ENCODE measurements at regions not wholly inside any gene's neighbourhood (a gene's known extent, or its start where the extent isn't known, plus 50 kb on each side); places are given as distances from the start of the nearest gene placed in this dataset.

DNA sequence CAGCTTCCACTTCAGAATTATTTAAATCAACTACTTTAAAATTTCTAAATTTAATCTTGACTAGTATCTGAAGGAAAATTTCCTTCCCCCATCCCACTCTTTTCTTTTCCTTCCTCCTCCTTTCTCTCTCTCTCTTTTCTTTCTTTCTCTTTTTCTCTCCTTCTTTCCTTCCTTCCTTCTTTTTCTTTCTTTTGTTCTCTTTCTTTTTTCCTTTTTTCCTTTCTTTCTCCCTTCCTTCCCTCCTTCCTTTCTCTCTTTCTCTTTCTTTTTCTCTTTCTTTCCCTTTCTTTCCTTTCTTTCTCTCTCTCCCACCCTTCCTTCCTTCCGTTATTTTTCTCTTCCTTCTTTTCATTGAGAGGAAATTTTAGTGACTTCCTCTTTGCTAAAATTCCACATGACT, 132.0 kb upstream of the CDH19 start:
- WGBS, 2 donors (ENCODE audit: extremely low coverage in 2 of 2, insufficient read length in 2 of 2, insufficient replicate concordance in 1 of 2) = 100% methylated on average over 1 of the region's 1 CpG; no CpG with 5 or more reads in 1 of the 2 donors
- Histone ChIP-seq H2BK120ac (ENCODE audit: low read depth, low read length) (no peak overlapping the region), H4K8ac (ENCODE audit: low read depth, low read length) (no peak overlapping the region), H3K79me1 (ENCODE audit: low read depth, low read length) (no peaks in the 10 kb centered on the region), H3K9ac (ENCODE audit: low read depth, low read length, poor library complexity) (no peak overlapping the region), H4K91ac (ENCODE audit: low read depth, low read length, poor library complexity) (no peak overlapping the region), H3K27me3 (ENCODE audit: control insufficient read depth in 3 of 3, insufficient read depth in 3 of 3, low read depth in 1 of 3, low read length in 3 of 3) (no peaks in the 10 kb centered on the region), H3K9me3 (replicated peaks in 1 of 2; ENCODE audit: control insufficient read depth in 2 of 2, insufficient read depth in 1 of 2, low read depth in 1 of 2, low read length in 2 of 2) (peaks cover 0 to 5% of the 10 kb centered on the region in 2 donors), H3K23ac (ENCODE audit: low read depth, low read length, poor library complexity) (no peak overlapping the region), H3K36me3 (replicated peaks in 1 of 2; ENCODE audit: control insufficient read depth in 2 of 2, insufficient read depth in 2 of 2, low read length in 2 of 2) (no peaks in the 10 kb centered on the region), H3K27ac (replicated peaks; ENCODE audit: low read length) (no peak overlapping the region), H3K4me3 (ENCODE audit: low read length in 2 of 2) (no peak overlapping the region), H3K18ac (ENCODE audit: low read length) (no peak overlapping the region), H3K4ac (ENCODE audit: low read length) (no peak overlapping the region), H2BK15ac (ENCODE audit: low read length) (no peak overlapping the region), H2BK5ac (ENCODE audit: low read length) (no peak overlapping the region), H2AFZ (ENCODE audit: low read length) (no peak overlapping the region), H3K14ac (ENCODE audit: low read length) (no peak overlapping the region), H2BK12ac (ENCODE audit: low read length) (no peak overlapping the region), H3K4me2 (ENCODE audit: insufficient read depth, low read length, poor library complexity, severe bottlenecking) (no peak overlapping the region), H3K4me1 (ENCODE audit: control insufficient read depth in 2 of 2, insufficient read depth in 1 of 2, low read depth in 1 of 2, low read length in 2 of 2) (no peaks in the 10 kb centered on the region), H2AK5ac (ENCODE audit: low read depth, low read length) (no peak overlapping the region)
- DNase-seq (ENCODE audit: low spot score) = no peak

- no peak overlapping the region for H3K4ac ChIP-seq (ENCODE audit: low read length)
- H3K27me3 ChIP-seq (ENCODE audit: control insufficient read depth in 3 of 3, insufficient read depth in 3 of 3, low read depth in 1 of 3, low read length in 3 of 3) = no peaks in the 10 kb centered on the region
- no peaks in the 10 kb centered on the region for H3K79me1 ChIP-seq (ENCODE audit: low read depth, low read length)
- no peak overlapping the region for H4K91ac ChIP-seq (ENCODE audit: low read depth, low read length, poor library complexity)
- no peak overlapping the region for H2BK5ac ChIP-seq (ENCODE audit: low read length)
- no peak overlapping the region for H3K18ac ChIP-seq (ENCODE audit: low read length)
- no peaks in the 10 kb centered on the region for H3K36me3 ChIP-seq (replicated peaks in 1 of 2; ENCODE audit: control insufficient read depth in 2 of 2, insufficient read depth in 2 of 2, low read length in 2 of 2)
- H2BK12ac ChIP-seq (ENCODE audit: low read length) = no peak overlapping the region
- H2BK15ac ChIP-seq (ENCODE audit: low read length) = no peak overlapping the region
- H3K14ac ChIP-seq (ENCODE audit: low read length) = no peak overlapping the region
- no peak overlapping the region for H2BK120ac ChIP-seq (ENCODE audit: low read depth, low read length)
- DNase-seq (ENCODE audit: low spot score) = no peak
- H3K4me3 ChIP-seq (ENCODE audit: low read length in 2 of 2) = no peak overlapping the region
- H4K8ac ChIP-seq (ENCODE audit: low read depth, low read length) = no peak overlapping the region
- H3K4me1 ChIP-seq (ENCODE audit: control insufficient read depth in 2 of 2, insufficient read depth in 1 of 2, low read depth in 1 of 2, low read length in 2 of 2) = no peaks in the 10 kb centered on the region
- H2AK5ac ChIP-seq (ENCODE audit: low read depth, low read length) = no peak overlapping the region
- H3K23ac ChIP-seq (ENCODE audit: low read depth, low read length, poor library complexity) = no peak overlapping the region
- H3K9me3 ChIP-seq (replicated peaks in 1 of 2; ENCODE audit: control insufficient read depth in 2 of 2, insufficient read depth in 1 of 2, low read depth in 1 of 2, low read length in 2 of 2) = peaks cover 0 to 5% of the 10 kb centered on the region in 2 donors
- no peak overlapping the region for H3K27ac ChIP-seq (replicated peaks; ENCODE audit: low read length)
- WGBS, 2 donors (ENCODE audit: extremely low coverage in 2 of 2, insufficient read length in 2 of 2, insufficient replicate concordance in 1 of 2) = no CpG with 5 or more reads among the region's 2 CpGs
- no peak overlapping the region for H3K9ac ChIP-seq (ENCODE audit: low read depth, low read length, poor library complexity)
- H2AFZ ChIP-seq (ENCODE audit: low read length) = no peak overlapping the region
- no peak overlapping the region for H3K4me2 ChIP-seq (ENCODE audit: insufficient read depth, low read length, poor library complexity, severe bottlenecking)
These were observed 130.6 kb upstream of the CDH19 start for GRCh38 chr18:66734451-66734850.

DNA sequence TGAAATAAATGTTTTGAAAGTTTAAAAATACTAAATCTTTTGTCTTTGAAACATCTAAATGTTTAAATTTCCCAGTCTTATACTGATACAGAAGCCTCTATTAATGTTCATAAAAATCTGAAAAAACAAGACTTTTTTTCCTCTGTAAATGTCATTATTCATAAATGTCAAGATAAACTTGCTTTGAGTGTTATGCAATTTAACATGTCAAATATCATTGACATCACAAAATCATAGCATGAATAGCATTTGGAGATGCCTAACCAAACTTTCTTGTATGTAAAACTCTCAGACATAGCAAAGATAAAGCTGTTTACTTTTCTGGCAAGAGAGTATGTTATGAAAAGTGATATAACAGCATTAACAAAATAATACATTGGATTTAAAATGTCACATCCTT, 128.0 kb upstream of the CDH19 start:
- Histone ChIP-seq H3K27me3 (ENCODE audit: control insufficient read depth in 3 of 3, insufficient read depth in 3 of 3, low read depth in 1 of 3, low read length in 3 of 3) (no peaks in the 10 kb centered on the region), H3K9ac (ENCODE audit: low read depth, low read length, poor library complexity) (no peak overlapping the region), H2BK12ac (ENCODE audit: low read length) (no peak overlapping the region), H3K4me1 (ENCODE audit: control insufficient read depth in 2 of 2, insufficient read depth in 1 of 2, low read depth in 1 of 2, low read length in 2 of 2) (no peaks in the 10 kb centered on the region), H3K36me3 (replicated peaks in 1 of 2; ENCODE audit: control insufficient read depth in 2 of 2, insufficient read depth in 2 of 2, low read length in 2 of 2) (no peaks in the 10 kb centered on the region), H2BK5ac (ENCODE audit: low read length) (no peak overlapping the region), H2AK5ac (ENCODE audit: low read depth, low read length) (no peak overlapping the region), H3K4ac (ENCODE audit: low read length) (no peak overlapping the region), H3K4me2 (ENCODE audit: insufficient read depth, low read length, poor library complexity, severe bottlenecking) (no peak overlapping the region), H3K14ac (ENCODE audit: low read length) (no peak overlapping the region), H3K79me1 (ENCODE audit: low read depth, low read length) (no peaks in the 10 kb centered on the region), H2AFZ (ENCODE audit: low read length) (no peak overlapping the region), H2BK120ac (ENCODE audit: low read depth, low read length) (no peak overlapping the region), H3K9me3 (replicated peaks in 1 of 2; ENCODE audit: control insufficient read depth in 2 of 2, insufficient read depth in 1 of 2, low read depth in 1 of 2, low read length in 2 of 2) (peaks cover 0 to 5% of the 10 kb centered on the region in 2 donors), H3K18ac (ENCODE audit: low read length) (no peak overlapping the region), H2BK15ac (ENCODE audit: low read length) (no peak overlapping the region), H3K23ac (ENCODE audit: low read depth, low read length, poor library complexity) (no peak overlapping the region), H4K91ac (ENCODE audit: low read depth, low read length, poor library complexity) (no peak overlapping the region), H3K27ac (replicated peaks; ENCODE audit: low read length) (no peak overlapping the region), H4K8ac (ENCODE audit: low read depth, low read length) (no peak overlapping the region), H3K4me3 (ENCODE audit: low read length in 2 of 2) (no peak overlapping the region)
- no peak for DNase-seq (ENCODE audit: low spot score)

GRCh38 chr18:66729442-66730239, 125.8 kb upstream of the CDH19 start:
- Histone ChIP-seq H3K4ac (ENCODE audit: low read length) (no peak overlapping the region), H3K27ac (replicated peaks; ENCODE audit: low read length) (no peak overlapping the region), H4K8ac (ENCODE audit: low read depth, low read length) (no peak overlapping the region), H2BK5ac (ENCODE audit: low read length) (no peak overlapping the region), H2AFZ (ENCODE audit: low read length) (no peak overlapping the region), H4K91ac (ENCODE audit: low read depth, low read length, poor library complexity) (no peak overlapping the region), H2AK5ac (ENCODE audit: low read depth, low read length) (no peak overlapping the region), H3K9me3 (replicated peaks in 1 of 2; ENCODE audit: control insufficient read depth in 2 of 2, insufficient read depth in 1 of 2, low read depth in 1 of 2, low read length in 2 of 2) (peaks cover 2 to 5% of the 10 kb centered on the region in 2 donors), H2BK120ac (ENCODE audit: low read depth, low read length) (no peak overlapping the region), H3K79me1 (ENCODE audit: low read depth, low read length) (no peaks in the 10 kb centered on the region), H3K9ac (ENCODE audit: low read depth, low read length, poor library complexity) (no peak overlapping the region), H3K4me2 (ENCODE audit: insufficient read depth, low read length, poor library complexity, severe bottlenecking) (no peak overlapping the region), H3K36me3 (replicated peaks in 1 of 2; ENCODE audit: control insufficient read depth in 2 of 2, insufficient read depth in 2 of 2, low read length in 2 of 2) (no peaks in the 10 kb centered on the region), H3K4me3 (ENCODE audit: low read length in 2 of 2) (no peak overlapping the region), H2BK15ac (ENCODE audit: low read length) (no peak overlapping the region), H2BK12ac (ENCODE audit: low read length) (no peak overlapping the region), H3K23ac (ENCODE audit: low read depth, low read length, poor library complexity) (no peak overlapping the region), H3K4me1 (ENCODE audit: control insufficient read depth in 2 of 2, insufficient read depth in 1 of 2, low read depth in 1 of 2, low read length in 2 of 2) (peaks cover 0 to 3% of the 10 kb centered on the region in 2 donors), H3K14ac (ENCODE audit: low read length) (no peak overlapping the region), H3K27me3 (ENCODE audit: control insufficient read depth in 3 of 3, insufficient read depth in 3 of 3, low read depth in 1 of 3, low read length in 3 of 3) (no peaks in the 10 kb centered on the region), H3K18ac (ENCODE audit: low read length) (no peak overlapping the region)
- no CpG with 5 or more reads among the region's 2 CpGs for WGBS, 2 donors (ENCODE audit: extremely low coverage in 2 of 2, insufficient read length in 2 of 2, insufficient replicate concordance in 1 of 2)
- DNase-seq (ENCODE audit: low spot score) = no peak
